Ureter (tissue), 1 donor: ENCODE measurements at regions not wholly inside any gene's neighbourhood (a gene's known extent, or its start where the extent isn't known, plus 50 kb on each side); places are given as distances from the start of the nearest gene placed in this dataset.

ENCODE experiments used
- DNase-seq: peaks from one replicate; pipeline ENCODE4 v3.0.0-alpha.2; 2020; ENCODE audit warnings: low spot score
- donor health status: DM: yes; HTN: yes; CAD: no.

- DNase-seq = no peak
Measured at GRCh38 chr4:128603081-128603480, 206.4 kb upstream of the JADE1 start.

- no peak for DNase-seq
Measured at GRCh38 chr4:128601991-128602695, 207.4 kb upstream of the JADE1 start.

- peak; percentile 87 for DNase-seq
Measured at GRCh38 chr4:128600996-128601871, 208.3 kb upstream of the JADE1 start.

- DNase-seq = no peak
Measured at GRCh38 chr4:128600410-128600809, 209.1 kb upstream of the JADE1 start.

- no peak for DNase-seq
Measured at GRCh38 chr4:128597500-128597899, 212.0 kb upstream of the JADE1 start.

- DNase-seq = no peak
Measured at GRCh38 chr4:128596853-128597252, 212.6 kb upstream of the JADE1 start.

GRCh38 chr4:128596115-128596514 lies 213.4 kb upstream of the JADE1 start:
- DNase-seq = peak; percentile 56

- DNase-seq = no peak
Measured at GRCh38 chr4:128591482-128591881, 218.0 kb upstream of the JADE1 start.

- DNase-seq = no peak
Measured at GRCh38 chr4:128590773-128591172, 218.7 kb upstream of the JADE1 start.

GRCh38 chr4:128590034-128590740 lies 219.3 kb upstream of the JADE1 start:
- no peak for DNase-seq

- DNase-seq = no peak
Measured at GRCh38 chr4:128589384-128589965, 220.0 kb upstream of the JADE1 start.

GRCh38 chr4:128587382-128587781 lies 222.1 kb upstream of the JADE1 start:
- DNase-seq = no peak

GRCh38 chr4:128583753-128584712 lies 225.5 kb upstream of the JADE1 start:
- no peak for DNase-seq

GRCh38 chr4:128582427-128582870 lies 227.1 kb upstream of the JADE1 start:
- no peak for DNase-seq

GRCh38 chr4:128579154-128579853 lies 230.2 kb upstream of the JADE1 start:
- no peak for DNase-seq

GRCh38 chr4:128574706-128575105 lies 234.8 kb upstream of the JADE1 start:
- peak; percentile 78 for DNase-seq

GRCh38 chr4:128573781-128574508 lies 235.6 kb upstream of the JADE1 start:
- DNase-seq = no peak

- no peak for DNase-seq
Measured at GRCh38 chr4:128572778-128573241, 236.7 kb upstream of the JADE1 start.

- no peak for DNase-seq
Measured at GRCh38 chr4:128571747-128572146, 237.8 kb upstream of the JADE1 start.
